IPS-18a (cell line): ENCODE measurements at regions not wholly inside any gene's neighbourhood (a gene's known extent, or its start where the extent isn't known, plus 50 kb on each side); places are given as distances from the start of the nearest gene placed in this dataset.
A peak's percentile ranks its signal among the peaks of the same experiment; 100 is the strongest.

ENCODE experiments used
- H3K27ac ChIP-seq: one replicate; pipeline ENCODE4 v1.5.1; 2013; ENCODE audit warnings: low read length
- H3K27me3 ChIP-seq: one replicate; pipeline ENCODE4 v1.6.1; 2013; ENCODE audit warnings: mild to moderate bottlenecking, low read length; ENCODE audit not compliant: control insufficient read depth, insufficient read depth
- H3K36me3 ChIP-seq: one replicate; pipeline ENCODE4 v1.6.1; 2013; ENCODE audit warnings: low read depth, low read length; ENCODE audit not compliant: control insufficient read depth
- H3K4me1 ChIP-seq: one replicate; pipeline ENCODE4 v1.6.1; 2013; ENCODE audit warnings: low read depth, low read length; ENCODE audit not compliant: control insufficient read depth
- H3K4me3 ChIP-seq: one replicate; pipeline ENCODE4 v1.5.1; 2013; ENCODE audit warnings: low read length
- H3K9ac ChIP-seq: one replicate; pipeline ENCODE4 v1.6.1; 2013; ENCODE audit warnings: mild to moderate bottlenecking, low read length, moderate library complexity
- H3K9me3 ChIP-seq: one replicate; pipeline ENCODE4 v1.6.1; 2013; ENCODE audit warnings: low read depth, low read length; ENCODE audit not compliant: control insufficient read depth

GRCh38 chr1:18549106-18549505, 68.4 kb downstream of the KLHDC7A start:
- no peaks in the 10 kb centered on the region for H3K27me3 ChIP-seq
- no peaks in the 10 kb centered on the region for H3K36me3 ChIP-seq
- no peak overlapping the region for H3K4me3 ChIP-seq
- no peaks in the 10 kb centered on the region for H3K9me3 ChIP-seq
- no peak overlapping the region for H3K9ac ChIP-seq
- H3K27ac ChIP-seq, result no peak overlapping the region
- peaks cover 5% of the 10 kb centered on the region for H3K4me1 ChIP-seq

- H3K27ac ChIP-seq, result no peak overlapping the region
- H3K4me1 ChIP-seq, result peaks cover 5% of the 10 kb centered on the region
- no peak overlapping the region for H3K4me3 ChIP-seq
- H3K36me3 ChIP-seq, result no peaks in the 10 kb centered on the region
- H3K9ac ChIP-seq, result no peak overlapping the region
- H3K9me3 ChIP-seq, result no peaks in the 10 kb centered on the region
- no peaks in the 10 kb centered on the region for H3K27me3 ChIP-seq
Observed at GRCh38 chr1:18549906-18550305, 69.2 kb downstream of the KLHDC7A start.

GRCh38 chr1:18552631-18553030, 71.9 kb downstream of the KLHDC7A start:
- Histone ChIP-seq H3K27me3 (no peaks in the 10 kb centered on the region), H3K9me3 (no peaks in the 10 kb centered on the region), H3K4me3 (no peak overlapping the region), H3K4me1 (peaks cover 6% of the 10 kb centered on the region), H3K9ac (no peak overlapping the region), H3K27ac (no peak overlapping the region), H3K36me3 (no peaks in the 10 kb centered on the region)

- Histone ChIP-seq H3K36me3 (no peaks in the 10 kb centered on the region), H3K4me1 (peaks cover 12% of the 10 kb centered on the region), H3K27me3 (no peaks in the 10 kb centered on the region), H3K27ac (no peak overlapping the region), H3K4me3 (no peak overlapping the region), H3K9ac (no peak overlapping the region), H3K9me3 (no peaks in the 10 kb centered on the region)
Observed at GRCh38 chr1:18553388-18553787, 72.7 kb downstream of the KLHDC7A start.

GRCh38 chr1:18554099-18554498, 73.4 kb downstream of the KLHDC7A start:
- Histone ChIP-seq H3K9me3 (no peaks in the 10 kb centered on the region), H3K36me3 (no peaks in the 10 kb centered on the region), H3K4me1 (peaks cover 19% of the 10 kb centered on the region), H3K9ac (no peak overlapping the region), H3K27me3 (peaks cover 6% of the 10 kb centered on the region), H3K4me3 (no peak overlapping the region), H3K27ac (no peak overlapping the region)

GRCh38 chr1:18554597-18554996, 73.9 kb downstream of the KLHDC7A start:
- Histone ChIP-seq H3K27ac (no peak overlapping the region), H3K4me1 (peaks cover 19% of the 10 kb centered on the region), H3K9me3 (no peaks in the 10 kb centered on the region), H3K27me3 (peaks cover 11% of the 10 kb centered on the region), H3K4me3 (no peak overlapping the region), H3K9ac (no peak overlapping the region), H3K36me3 (no peaks in the 10 kb centered on the region)

- peaks cover 16% of the 10 kb centered on the region for H3K27me3 ChIP-seq
Observed at GRCh38 chr1:18555036-18555435, 74.3 kb downstream of the KLHDC7A start.

GRCh38 chr1:18556364-18556763, 74.3 kb upstream of the PAX7 start:
- peaks cover 16% of the 10 kb centered on the region for H3K27me3 ChIP-seq

More at GRCh38 chr1:18555036-18555435, 74.3 kb downstream of the KLHDC7A start:
- Histone ChIP-seq H3K9ac (no peak overlapping the region), H3K9me3 (no peaks in the 10 kb centered on the region), H3K4me1 (peaks cover 19% of the 10 kb centered on the region), H3K4me3 (no peak overlapping the region), H3K36me3 (no peaks in the 10 kb centered on the region), H3K27ac (no peak overlapping the region)

GRCh38 chr1:18557621-18558465, 72.8 kb upstream of the PAX7 start:
- no peak overlapping the region for H3K27ac ChIP-seq
- H3K9me3 ChIP-seq, result no peaks in the 10 kb centered on the region
- peaks cover 16% of the 10 kb centered on the region for H3K27me3 ChIP-seq
- peak overlapping the region; percentile 36 for H3K9ac ChIP-seq
- H3K4me1 ChIP-seq, result peaks cover 19% of the 10 kb centered on the region
- peak overlapping the region; percentile 50 for H3K4me3 ChIP-seq
- H3K36me3 ChIP-seq, result no peaks in the 10 kb centered on the region

More at GRCh38 chr1:18556364-18556763, 74.3 kb upstream of the PAX7 start:
- Histone ChIP-seq H3K4me3 (no peak overlapping the region), H3K27ac (no peak overlapping the region), H3K9me3 (no peaks in the 10 kb centered on the region), H3K9ac (no peak overlapping the region), H3K4me1 (peaks cover 19% of the 10 kb centered on the region), H3K36me3 (no peaks in the 10 kb centered on the region)

- Histone ChIP-seq H3K36me3 (no peaks in the 10 kb centered on the region), H3K27ac (no peak overlapping the region), H3K4me3 (no peak overlapping the region), H3K27me3 (peaks cover 16% of the 10 kb centered on the region), H3K9me3 (no peaks in the 10 kb centered on the region), H3K4me1 (peaks cover 19% of the 10 kb centered on the region), H3K9ac (no peak overlapping the region)
Observed at GRCh38 chr1:18560692-18561091, 70.0 kb upstream of the PAX7 start.

- no peak overlapping the region for H3K9ac ChIP-seq
- no peak overlapping the region for H3K27ac ChIP-seq
- H3K4me3 ChIP-seq, result no peak overlapping the region
- peaks cover 16% of the 10 kb centered on the region for H3K27me3 ChIP-seq
- no peaks in the 10 kb centered on the region for H3K9me3 ChIP-seq
- H3K36me3 ChIP-seq, result no peaks in the 10 kb centered on the region
- peaks cover 19% of the 10 kb centered on the region for H3K4me1 ChIP-seq
Observed at GRCh38 chr1:18561967-18562366, 68.7 kb upstream of the PAX7 start.

- H3K36me3 ChIP-seq, result no peaks in the 10 kb centered on the region
- H3K27me3 ChIP-seq, result peaks cover 4% of the 10 kb centered on the region
- no peaks in the 10 kb centered on the region for H3K4me1 ChIP-seq
- H3K9ac ChIP-seq, result no peak overlapping the region
- H3K9me3 ChIP-seq, result no peaks in the 10 kb centered on the region
- H3K27ac ChIP-seq, result no peak overlapping the region
- H3K4me3 ChIP-seq, result no peak overlapping the region
Observed at GRCh38 chr1:18564676-18565075, 66.0 kb upstream of the PAX7 start.
